LHCN-M2 (cell line): ENCODE measurements at regions not wholly inside any gene's neighbourhood (a gene's known extent, or its start where the extent isn't known, plus 50 kb on each side); places are given as distances from the start of the nearest gene placed in this dataset.
"Not testable (repeated sequence)": the region's sequence is repeated elsewhere in the genome, so short reads cannot be mapped to it uniquely, and the experiment has no call there.

Source experiments
- DNase-seq: peaks from one replicate; pipeline ENCODE4 v3.0.0-alpha.2; 2012; ENCODE audit warnings: low read depth

DNA sequence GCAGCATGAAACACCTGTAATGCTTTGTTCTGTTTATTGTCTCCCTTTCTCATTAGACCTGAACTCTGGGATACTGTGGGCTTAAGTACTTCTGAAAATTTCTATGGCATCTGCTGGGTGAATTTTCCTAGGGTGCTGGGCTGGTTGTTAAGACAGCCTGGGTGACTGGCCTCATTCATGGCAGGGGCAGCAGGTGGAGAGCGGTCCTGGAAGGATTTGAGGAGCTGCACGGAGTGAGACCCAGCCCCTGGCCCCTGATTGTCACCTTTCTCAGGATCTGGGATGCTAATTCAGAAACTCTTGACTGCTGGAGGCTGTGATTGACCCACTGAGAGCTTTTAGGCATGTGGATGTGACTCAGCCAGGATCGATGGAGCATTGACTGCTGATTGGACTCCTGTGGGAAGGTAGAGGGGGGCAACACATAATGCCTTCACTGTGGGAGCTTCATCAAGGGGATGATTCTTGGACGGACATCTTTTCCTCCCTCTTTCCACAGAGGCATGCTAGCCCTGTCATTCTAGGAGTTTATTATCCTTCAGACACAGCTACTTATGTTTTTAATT, 252.0 kb downstream of the GOLGA6L6 start:
- not testable (repeated sequence) for DNase-seq

DNA sequence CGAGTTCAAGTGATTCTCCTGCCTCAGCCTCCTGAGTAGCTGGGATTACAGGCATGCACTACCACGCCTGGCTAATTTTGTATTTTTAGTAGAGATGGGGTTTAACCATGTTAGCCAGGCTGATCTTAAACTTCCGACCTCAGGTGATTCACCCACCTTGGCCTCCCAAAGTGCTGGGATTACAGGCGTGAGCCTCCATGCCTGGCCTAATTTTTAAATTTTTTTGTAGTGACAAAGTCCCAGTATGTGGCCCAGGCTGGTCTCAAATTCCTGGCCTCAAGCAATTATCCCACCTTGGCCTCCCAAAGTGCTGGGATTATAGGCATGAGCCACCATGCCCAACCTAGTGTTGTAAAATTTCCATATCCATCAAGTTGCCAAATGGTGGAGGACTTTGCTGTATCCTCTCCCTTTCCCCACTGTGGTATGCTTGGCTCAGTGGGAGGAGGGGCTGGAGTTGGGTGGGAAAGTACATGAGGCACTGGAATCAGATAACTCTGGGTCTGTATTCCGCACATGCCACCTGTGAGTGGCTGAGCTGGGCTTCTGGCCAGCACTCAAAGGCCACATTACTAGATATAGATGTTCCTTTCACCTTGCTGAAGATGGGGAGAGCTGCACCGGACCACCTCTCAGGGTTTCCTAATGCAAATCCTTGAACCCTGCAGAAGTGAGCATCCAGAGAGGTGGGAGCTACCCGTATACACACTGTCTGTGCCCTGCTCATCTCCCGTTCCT, 252.6 kb downstream of the GOLGA6L6 start:
- not testable (repeated sequence) for DNase-seq

DNA sequence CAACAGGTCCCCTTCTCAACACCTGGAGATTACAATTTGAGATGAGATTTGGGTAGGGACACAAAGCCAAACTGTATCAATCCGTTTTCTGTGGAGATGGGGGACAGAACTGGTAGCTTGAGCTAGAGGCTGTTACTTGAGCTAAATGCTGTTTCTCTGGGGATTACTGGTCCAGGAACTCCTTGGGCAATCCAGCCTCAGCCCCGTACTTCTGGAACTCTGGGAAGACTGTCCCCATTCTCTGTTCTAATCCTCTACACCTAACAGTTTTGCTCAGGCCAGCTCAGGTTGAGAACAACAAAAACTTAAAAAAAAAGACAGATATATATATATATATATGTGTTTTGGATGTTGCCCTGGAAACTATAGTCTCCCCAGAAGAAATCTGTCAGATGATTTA, 255.0 kb downstream of the GOLGA6L6 start:
- not testable (repeated sequence) for DNase-seq

- DNase-seq, result not testable (repeated sequence)
These were observed 255.8 kb downstream of the GOLGA6L6 start for GRCh38 chr15:20285696-20286300.

DNA sequence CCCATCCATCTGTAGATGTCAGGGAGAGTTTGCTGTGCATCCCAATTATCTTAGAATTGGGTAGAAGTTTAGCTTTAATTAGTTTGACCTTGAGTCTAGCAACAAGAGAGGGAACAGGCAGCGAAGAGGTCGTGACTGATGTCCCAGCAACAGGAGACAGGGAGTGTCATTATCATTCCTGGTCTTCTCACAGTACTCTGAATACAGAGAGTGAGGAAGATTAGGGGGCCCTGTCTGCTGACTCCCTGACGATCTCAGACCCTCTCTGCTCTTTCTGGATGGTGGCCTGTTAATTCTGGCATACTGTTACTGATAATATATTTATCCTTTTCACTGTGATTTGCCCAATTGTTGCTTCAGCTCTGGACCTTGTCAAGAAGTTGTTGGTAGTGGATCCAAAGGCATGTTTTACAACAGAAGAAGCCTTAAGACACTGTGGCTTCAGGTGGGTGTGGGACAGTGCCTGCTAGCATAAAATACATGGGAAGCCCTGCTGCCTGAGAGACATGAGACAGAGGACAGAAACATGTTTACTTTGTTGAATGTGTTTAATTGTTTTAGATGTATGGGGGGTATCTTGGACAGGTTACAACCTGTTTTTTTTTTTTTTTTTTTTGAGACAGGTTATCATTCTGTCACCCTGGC, 256.6 kb downstream of the GOLGA6L6 start:
- not testable (repeated sequence) for DNase-seq

DNA sequence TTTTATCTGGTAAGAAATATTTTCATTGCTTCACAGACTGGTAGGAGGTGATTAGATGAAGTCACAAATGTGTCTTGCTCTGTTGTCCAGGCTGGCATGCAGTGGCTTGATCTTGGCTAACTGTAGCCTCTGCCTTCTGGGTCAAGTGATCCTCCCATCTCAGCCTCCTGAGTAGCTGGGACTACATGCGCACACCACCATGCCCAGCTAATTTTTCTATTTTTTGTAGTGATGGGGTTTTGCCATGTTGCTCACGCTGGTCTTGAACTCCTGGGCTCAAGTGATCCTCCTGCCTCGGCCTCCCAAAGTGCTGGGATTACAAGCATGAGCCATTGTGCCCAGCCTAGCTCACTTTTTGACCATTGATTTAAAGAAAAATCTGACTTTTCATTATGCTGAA, 257.9 kb downstream of the GOLGA6L6 start:
- not testable (repeated sequence) for DNase-seq

- DNase-seq, result not testable (repeated sequence)
These were observed 259.1 kb downstream of the GOLGA6L6 start for GRCh38 chr15:20282491-20282943.

- DNase-seq, result not testable (repeated sequence)
These were observed 259.9 kb downstream of the GOLGA6L6 start for GRCh38 chr15:20281567-20282275.

DNA sequence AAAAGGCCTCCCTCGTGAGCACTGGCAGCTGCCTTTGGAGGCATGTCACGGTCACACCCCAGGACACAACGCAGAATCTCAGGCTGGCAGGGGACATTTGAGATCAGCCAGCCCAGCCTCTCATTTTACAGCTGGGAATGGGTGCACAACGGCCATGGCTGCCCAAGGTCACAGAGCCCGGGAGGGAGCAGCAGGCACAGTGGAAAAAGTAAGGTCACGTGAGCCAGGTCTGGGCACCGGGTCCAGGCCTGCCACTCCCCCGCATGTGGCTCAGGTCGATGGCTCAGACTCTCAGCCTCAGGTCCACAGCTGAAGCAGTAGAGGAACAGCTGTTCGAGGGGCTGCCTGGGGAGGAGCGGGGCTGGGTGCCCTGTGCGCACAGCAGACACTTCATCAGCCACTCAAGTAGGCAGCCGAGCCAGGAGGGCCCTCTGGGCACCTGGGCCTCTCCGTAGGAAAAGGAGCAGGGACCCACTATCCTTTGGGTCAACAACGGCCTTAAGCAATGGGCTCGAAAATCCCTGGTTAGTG, 260.6 kb downstream of the GOLGA6L6 start:
- no peak for DNase-seq

- DNase-seq, result not testable (repeated sequence)
These were observed 261.3 kb downstream of the GOLGA6L6 start for GRCh38 chr15:20280141-20280932.

DNA sequence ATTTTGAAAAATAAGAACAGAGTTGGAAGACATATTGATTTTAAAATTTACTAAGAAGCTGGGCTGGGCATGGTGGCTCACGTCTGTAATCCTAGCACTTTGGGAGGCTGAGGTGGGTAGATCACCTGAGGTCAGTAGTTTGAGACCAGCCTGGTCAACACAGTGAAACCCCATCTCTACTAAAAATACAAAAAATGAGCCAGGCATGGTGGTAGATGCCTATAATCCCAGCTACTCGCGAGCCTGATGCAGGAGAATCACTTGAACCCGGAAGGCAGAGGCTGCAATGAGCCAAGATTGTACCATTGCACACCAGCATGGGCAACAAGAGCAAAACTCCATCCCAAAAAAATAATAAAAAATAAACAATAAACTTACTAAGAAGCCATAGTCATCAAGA, 262.5 kb downstream of the GOLGA6L6 start:
- DNase-seq, result not testable (repeated sequence)

GRCh38 chr15:20278376-20278775, 263.2 kb downstream of the GOLGA6L6 start:
- not testable (repeated sequence) for DNase-seq

GRCh38 chr15:20277451-20277850, 264.1 kb downstream of the GOLGA6L6 start:
- DNase-seq, result not testable (repeated sequence)

DNA sequence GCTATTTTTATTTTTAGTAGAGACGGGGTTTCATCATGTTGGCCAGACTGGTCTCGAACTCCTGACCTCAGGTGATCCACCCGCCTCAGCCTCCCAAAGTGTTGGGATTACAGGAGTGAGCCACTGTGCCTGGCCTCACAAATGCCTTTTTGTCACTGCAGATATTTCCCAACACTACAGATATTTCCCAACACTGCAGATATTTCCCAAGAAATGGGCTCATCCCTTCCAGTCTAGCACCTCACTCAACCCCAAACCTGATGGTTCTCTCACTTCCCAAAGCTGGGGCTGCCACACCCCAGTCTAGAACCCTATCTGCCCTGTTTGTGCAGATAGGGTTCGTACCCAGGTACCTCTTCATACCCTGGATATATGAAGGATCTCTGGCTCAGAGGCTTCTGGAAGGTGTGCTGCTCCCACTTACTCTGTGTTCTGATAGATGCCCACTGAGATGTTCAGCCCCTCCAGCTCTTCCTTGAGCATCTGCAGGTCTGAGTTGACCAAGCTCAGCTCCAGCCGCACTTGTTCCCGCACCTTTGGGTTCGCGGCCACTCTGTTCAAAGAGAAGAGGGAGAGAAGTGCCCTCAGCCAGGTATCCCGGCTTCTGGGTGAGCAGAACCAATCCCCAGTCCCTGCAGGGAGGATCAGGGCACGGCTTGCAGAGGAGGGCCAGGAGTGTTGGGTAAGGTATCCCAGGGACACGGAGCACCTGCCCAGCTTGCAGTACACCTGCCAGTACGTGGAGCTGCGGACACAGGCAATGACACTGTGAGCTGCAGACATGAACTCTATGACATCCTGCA, 265.1 kb downstream of the GOLGA6L6 start:
- DNase-seq, result not testable (repeated sequence)

DNA sequence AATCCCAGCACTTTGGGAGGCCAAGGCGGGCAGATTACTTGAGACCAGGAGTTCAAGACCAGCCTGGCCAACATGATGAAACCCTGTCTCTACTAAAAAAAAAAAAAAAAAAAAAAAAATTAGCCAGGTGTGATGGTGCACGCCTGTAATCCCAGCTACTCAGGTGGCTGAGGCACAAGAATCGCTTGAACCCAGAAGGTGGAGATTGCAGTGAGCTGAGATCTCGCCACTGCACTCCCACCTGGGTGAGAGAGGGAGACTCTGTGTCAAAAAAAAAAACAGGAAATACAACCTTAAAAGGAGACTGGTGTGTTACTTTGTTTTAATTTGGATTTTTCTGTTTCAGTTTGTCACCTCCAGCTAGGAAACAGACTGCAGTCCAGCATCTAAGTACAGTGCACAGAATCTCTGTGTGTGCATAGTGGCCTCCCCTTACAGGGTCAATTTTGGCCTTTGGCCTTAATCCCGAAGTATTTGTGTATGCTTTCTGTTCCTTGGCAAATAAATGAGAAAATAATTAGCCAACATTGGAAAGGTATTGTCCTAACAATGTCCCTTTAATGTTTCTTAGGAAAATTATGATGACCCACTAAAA, 266.1 kb downstream of the GOLGA6L6 start:
- DNase-seq, result not testable (repeated sequence)

- DNase-seq, result no peak
These were observed 269.0 kb downstream of the GOLGA6L6 start for GRCh38 chr15:20272422-20273184.

- no peak for DNase-seq
These were observed 270.0 kb downstream of the GOLGA6L6 start for GRCh38 chr15:20271647-20272046.

- DNase-seq, result not testable (repeated sequence)
These were observed 271.6 kb downstream of the GOLGA6L6 start for GRCh38 chr15:20269956-20270355.
